Uterus (tissue), 3 donors: ENCODE measurements at regions not wholly inside any gene's neighbourhood (a gene's known extent, or its start where the extent isn't known, plus 50 kb on each side); places are given as distances from the start of the nearest gene placed in this dataset.
"Not testable (repeated sequence)": the region's sequence is repeated elsewhere in the genome, so short reads cannot be mapped to it uniquely, and the experiment has no call there.

Source experiments
- DNase-seq, 2 donors: peaks; one replicate each; pipeline ENCODE4 v3.0.0-alpha.2; 2019 to 2020
- H3K27ac ChIP-seq, 2 donors: fragments of 200-600 bp; sonication (generic); 1 replicate in 1 of 2; 2 replicates in 1 of 2; pipeline ENCODE4 v1.5.1; 2016 to 2018
- H3K27me3 ChIP-seq, 2 donors: fragments of 200-600 bp; sonication (generic); one replicate each; pipeline ENCODE4 v1.5.1; 2018 to 2019; ENCODE audit warnings: control low read depth in 1 of 2
- H3K36me3 ChIP-seq, 2 donors: fragments of 200-600 bp; sonication (generic); one replicate each; pipeline ENCODE4 v1.5.1; 2019; ENCODE audit warnings: control low read depth in 1 of 2
- H3K4me1 ChIP-seq, 2 donors: fragments of 200-600 bp; sonication (generic); one replicate each; pipeline ENCODE4 v1.5.1; 2018 to 2019; ENCODE audit warnings: control low read depth in 1 of 2
- H3K4me3 ChIP-seq, 2 donors: fragments of 200-600 bp; sonication (generic); 1 replicate in 1 of 2; 2 replicates in 1 of 2; pipeline ENCODE4 v1.5.1; 2018 to 2019; ENCODE audit warnings: mild to moderate bottlenecking in 1 of 2
- H3K9me3 ChIP-seq, 2 donors: fragments of 200-600 bp; sonication (generic); one replicate each; pipeline ENCODE4 v1.5.1; 2019; ENCODE audit warnings: control low read depth in 1 of 2
- CTCF ChIP-seq, 4 experiments: fragments of 200-600 bp in 2 of 4; fragments of 450-650 bp in 2 of 4; sonication (generic) in 2 of 4; IDR thresholded peaks; one replicate each; pipeline ENCODE4 v1.5.1; 2016 to 2019; ENCODE audit warnings: antibody characterized with exemption in 4 of 4, mild to moderate bottlenecking in 2 of 4, moderate library complexity in 1 of 4
- POLR2A ChIP-seq, 2 donors: fragments of 450-650 bp; IDR thresholded peaks; one replicate each; pipeline ENCODE4 v1.6.1; 2016; ENCODE audit warnings: antibody characterized with exemption in 2 of 2, mild to moderate bottlenecking in 1 of 2, moderate library complexity in 1 of 2
- intact Hi-C: fragments of 100-400 bp; cut with DNase I; formaldehyde crosslinking; loops from one replicate; pipeline ENCODE4 v1.15.1; 2023; ENCODE audit warnings: low total_unique reads
- donor health status: DM: yes; HTN: yes; CAD: no.

- intact Hi-C loops = no loop called here
- H3K27me3 ChIP-seq = no peaks in the 10 kb centered on the region
- H3K9me3 ChIP-seq = no peaks in the 10 kb centered on the region
- no peaks in the 10 kb centered on the region for H3K36me3 ChIP-seq
- no peaks in the 10 kb centered on the region for H3K4me1 ChIP-seq
- H3K4me3 ChIP-seq = no peak overlapping the region
- no peak overlapping the region for H3K27ac ChIP-seq
- DNase-seq = no peak
- TF ChIP-seq CTCF (IDR thresholded peaks at IDR 0.05) (no peak), POLR2A (IDR thresholded peaks at IDR 0.05) (no peak)
Observed at GRCh38 chr1:168405906-168406549, 125.4 kb downstream of the TBX19 start.

DNA sequence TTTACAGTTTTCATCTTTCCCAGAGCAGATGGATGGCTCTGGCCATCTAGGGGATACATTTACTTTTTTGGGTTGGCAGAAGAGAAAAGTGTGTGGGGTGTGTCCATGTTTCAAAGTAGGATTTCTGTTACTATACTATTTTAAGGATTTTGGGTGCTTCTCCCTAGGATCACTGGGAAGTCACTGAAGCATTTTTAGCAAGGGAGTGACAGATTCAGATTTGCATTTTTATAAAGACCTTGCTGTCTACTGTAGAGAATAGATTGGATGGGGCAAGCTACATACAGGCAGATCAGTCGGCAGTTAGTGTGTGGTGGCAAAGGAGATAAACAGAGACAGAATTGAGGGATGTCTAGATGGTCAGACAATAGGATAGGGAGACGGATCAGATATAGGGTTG lies 122.5 kb downstream of the TBX19 start:
- TF ChIP-seq POLR2A (IDR thresholded peaks at IDR 0.05) (no peak), CTCF (IDR thresholded peaks at IDR 0.05) (no peak)
- no peak for DNase-seq
- Histone ChIP-seq H3K4me1 (no peaks in the 10 kb centered on the region), H3K27ac (no peak overlapping the region), H3K36me3 (no peaks in the 10 kb centered on the region), H3K27me3 (no peaks in the 10 kb centered on the region), H3K4me3 (no peak overlapping the region), H3K9me3 (no peaks in the 10 kb centered on the region)
- intact Hi-C loops = no loop called here

GRCh38 chr1:168402466-168402865 lies 121.8 kb downstream of the TBX19 start:
- H3K27me3 ChIP-seq, H3K9me3 ChIP-seq, H3K27ac ChIP-seq, intact Hi-C loops, H3K4me3 ChIP-seq, DNase-seq, H3K4me1 ChIP-seq, H3K36me3 ChIP-seq: not testable (repeated sequence)

GRCh38 chr1:168401341-168401740 lies 120.7 kb downstream of the TBX19 start:
- H3K36me3 ChIP-seq = no peaks in the 10 kb centered on the region
- H3K9me3 ChIP-seq = no peaks in the 10 kb centered on the region
- no peak for DNase-seq
- no peaks in the 10 kb centered on the region for H3K4me1 ChIP-seq
- no peak overlapping the region for H3K4me3 ChIP-seq
- intact Hi-C loops = no loop called here
- no peaks in the 10 kb centered on the region for H3K27me3 ChIP-seq
- H3K27ac ChIP-seq = no peak overlapping the region
- TF ChIP-seq CTCF (IDR thresholded peaks at IDR 0.05) = no peak
- TF ChIP-seq POLR2A (IDR thresholded peaks at IDR 0.05) = no peak

DNA sequence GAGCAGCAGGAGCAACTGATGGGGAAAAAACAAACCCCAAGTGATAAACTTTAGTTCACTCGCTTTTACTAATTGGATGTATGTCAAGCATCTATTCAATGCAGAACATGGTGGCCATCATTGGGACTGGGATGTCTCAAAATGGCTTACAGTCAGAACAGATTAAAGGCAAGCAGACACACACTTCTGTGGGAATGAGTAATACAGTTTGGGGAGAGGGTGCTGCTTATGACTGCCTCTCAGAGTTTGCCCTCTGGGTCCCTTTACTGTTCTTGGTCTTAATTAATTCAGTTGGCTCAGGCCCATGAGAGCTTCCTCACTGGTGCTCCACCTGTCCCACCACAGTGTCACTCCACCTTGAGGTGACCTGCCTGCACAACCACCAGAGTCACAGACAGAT lies 119.5 kb downstream of the TBX19 start:
- Histone ChIP-seq H3K27me3 (no peaks in the 10 kb centered on the region), H3K9me3 (no peaks in the 10 kb centered on the region), H3K4me1 (no peaks in the 10 kb centered on the region), H3K36me3 (no peaks in the 10 kb centered on the region), H3K4me3 (no peak overlapping the region), H3K27ac (no peak overlapping the region)
- DNase-seq = no peak
- TF ChIP-seq POLR2A (IDR thresholded peaks at IDR 0.05) (no peak), CTCF (IDR thresholded peaks at IDR 0.05) (no peak)
- intact Hi-C loops = no loop called here

DNA sequence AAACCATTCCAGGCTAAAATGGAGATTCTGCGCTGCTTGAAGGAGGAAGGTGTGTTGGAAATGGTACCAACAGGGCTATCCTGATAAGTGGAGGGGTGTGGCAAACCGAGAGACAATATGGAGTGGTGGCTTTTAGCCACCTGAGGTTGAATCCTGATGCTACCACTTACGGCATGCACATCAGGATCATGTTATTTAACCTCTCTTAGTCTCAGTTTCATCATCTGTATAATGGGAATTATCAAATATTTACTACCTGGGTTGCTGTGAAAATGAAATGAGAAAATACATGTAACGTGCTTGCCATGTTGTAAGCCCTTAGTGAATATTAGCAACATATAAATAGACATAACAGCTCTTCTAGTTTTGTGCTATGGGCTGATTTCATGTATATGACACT lies 117.1 kb downstream of the TBX19 start:
- Histone ChIP-seq H3K27ac (no peak overlapping the region), H3K4me1 (no peaks in the 10 kb centered on the region), H3K4me3 (no peak overlapping the region), H3K36me3 (no peaks in the 10 kb centered on the region), H3K27me3 (no peaks in the 10 kb centered on the region), H3K9me3 (no peaks in the 10 kb centered on the region)
- no peak for TF ChIP-seq POLR2A (IDR thresholded peaks at IDR 0.05)
- no peak for TF ChIP-seq CTCF (IDR thresholded peaks at IDR 0.05)
- no peak for DNase-seq
- intact Hi-C loops = no loop called here
